ENCODE measurements at regions not wholly inside any gene's neighbourhood (a gene's known extent, or its start where the extent isn't known, plus 50 kb on each side); places are given as distances from the start of the nearest gene placed in this dataset.

DNA sequence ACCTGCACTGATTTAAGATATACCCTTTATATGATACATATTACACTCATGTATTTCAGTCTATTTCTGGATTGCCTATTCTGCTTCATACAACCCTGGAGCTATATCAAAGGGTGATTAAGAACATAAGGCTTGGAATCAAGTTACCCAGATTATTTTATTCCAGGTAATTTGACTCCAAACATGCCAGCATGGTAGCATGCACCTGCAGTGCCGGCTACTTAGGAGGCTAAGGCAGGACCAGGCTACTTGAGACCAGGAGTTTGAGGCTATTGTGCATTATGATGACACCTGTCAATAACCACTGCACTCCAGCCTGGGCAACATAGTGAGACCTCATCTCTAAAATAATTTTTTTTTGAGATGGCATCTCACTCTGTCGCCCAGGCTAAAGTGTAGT lies 50.4 kb upstream of the NEO1 start:
- intact Hi-C loops (cut with micrococcal nuclease): no loop called here
- no peaks in the 10 kb centered on the region for H3K36me3 Mint-ChIP-seq (ENCODE audit: low read depth)
- H3K4me3 Mint-ChIP-seq: no peak overlapping the region

GRCh38 chr15:73000293-73000692 lies 52.0 kb upstream of the NEO1 start:
- intact Hi-C loops (cut with micrococcal nuclease): no loop called here
- H3K27me3 Mint-ChIP-seq: peaks cover 29% of the 10 kb centered on the region

More for the DNA sequence above, 50.4 kb upstream of the NEO1 start:
- Mint-ChIP-seq H3K4me1 (no peaks in the 10 kb centered on the region), H3K27me3 (peaks cover 17% of the 10 kb centered on the region), H3K9me3 (no peaks in the 10 kb centered on the region), H3K27ac (no peak overlapping the region)
- DNase-seq: no peak

DNA sequence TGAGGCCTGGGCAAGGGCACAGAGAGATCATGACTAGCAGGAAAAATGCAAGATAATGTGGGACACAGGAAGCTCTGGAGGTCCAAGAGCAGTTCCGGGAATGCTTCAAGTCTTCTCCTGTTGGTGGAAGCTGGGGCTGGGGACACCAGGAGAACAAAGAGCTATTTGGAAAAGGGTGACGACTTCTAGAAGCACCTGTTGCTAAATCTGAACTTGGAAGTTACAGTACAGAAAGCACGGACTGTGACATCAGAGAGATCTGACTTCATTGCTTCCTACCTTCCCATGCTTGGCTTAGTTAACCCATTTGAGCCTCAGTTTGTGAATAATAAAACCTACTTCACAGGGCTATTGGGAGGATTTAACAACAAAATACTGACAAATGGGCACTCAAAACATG lies 52.7 kb upstream of the NEO1 start:
- no peak for DNase-seq
- Mint-ChIP-seq H3K27me3 (peaks cover 31% of the 10 kb centered on the region), H3K27ac (no peak overlapping the region), H3K4me1 (no peaks in the 10 kb centered on the region), H3K36me3 (ENCODE audit: low read depth) (no peaks in the 10 kb centered on the region), H3K4me3 (no peak overlapping the region), H3K9me3 (no peaks in the 10 kb centered on the region)
- intact Hi-C loops (cut with micrococcal nuclease): no loop called here

More at GRCh38 chr15:73000293-73000692, 52.0 kb upstream of the NEO1 start:
- no peak overlapping the region for H3K27ac Mint-ChIP-seq
- no peak for DNase-seq
- no peaks in the 10 kb centered on the region for H3K4me1 Mint-ChIP-seq
- H3K9me3 Mint-ChIP-seq: no peaks in the 10 kb centered on the region
- H3K36me3 Mint-ChIP-seq (ENCODE audit: low read depth): no peaks in the 10 kb centered on the region
- H3K4me3 Mint-ChIP-seq: no peak overlapping the region

GRCh38 chr15:72998681-72999466 lies 53.4 kb upstream of the NEO1 start:
- Mint-ChIP-seq H3K4me3 (no peak overlapping the region), H3K9me3 (no peaks in the 10 kb centered on the region), H3K27me3 (peaks cover 31% of the 10 kb centered on the region), H3K27ac (no peak overlapping the region), H3K36me3 (ENCODE audit: low read depth) (no peaks in the 10 kb centered on the region), H3K4me1 (no peaks in the 10 kb centered on the region)
- no peak for DNase-seq
- intact Hi-C loops (cut with micrococcal nuclease): no loop called here

- Mint-ChIP-seq H3K9me3 (no peaks in the 10 kb centered on the region), H3K4me3 (no peak overlapping the region), H3K27ac (no peak overlapping the region), H3K36me3 (ENCODE audit: low read depth) (no peaks in the 10 kb centered on the region), H3K4me1 (no peaks in the 10 kb centered on the region), H3K27me3 (peaks cover 31% of the 10 kb centered on the region)
- intact Hi-C loops (cut with micrococcal nuclease): no loop called here
- no peak for DNase-seq
These were observed 54.0 kb upstream of the NEO1 start for GRCh38 chr15:72998226-72998625.

- H3K9me3 Mint-ChIP-seq: no peaks in the 10 kb centered on the region
- no peaks in the 10 kb centered on the region for H3K36me3 Mint-ChIP-seq (ENCODE audit: low read depth)
- no peak for DNase-seq
- no peaks in the 10 kb centered on the region for H3K4me1 Mint-ChIP-seq
- H3K4me3 Mint-ChIP-seq: no peak overlapping the region
- intact Hi-C loops (cut with micrococcal nuclease): no loop called here
- H3K27me3 Mint-ChIP-seq: peaks cover 31% of the 10 kb centered on the region
- H3K27ac Mint-ChIP-seq: no peak overlapping the region
These were observed 56.4 kb upstream of the NEO1 start for GRCh38 chr15:72995849-72996248.

DNA sequence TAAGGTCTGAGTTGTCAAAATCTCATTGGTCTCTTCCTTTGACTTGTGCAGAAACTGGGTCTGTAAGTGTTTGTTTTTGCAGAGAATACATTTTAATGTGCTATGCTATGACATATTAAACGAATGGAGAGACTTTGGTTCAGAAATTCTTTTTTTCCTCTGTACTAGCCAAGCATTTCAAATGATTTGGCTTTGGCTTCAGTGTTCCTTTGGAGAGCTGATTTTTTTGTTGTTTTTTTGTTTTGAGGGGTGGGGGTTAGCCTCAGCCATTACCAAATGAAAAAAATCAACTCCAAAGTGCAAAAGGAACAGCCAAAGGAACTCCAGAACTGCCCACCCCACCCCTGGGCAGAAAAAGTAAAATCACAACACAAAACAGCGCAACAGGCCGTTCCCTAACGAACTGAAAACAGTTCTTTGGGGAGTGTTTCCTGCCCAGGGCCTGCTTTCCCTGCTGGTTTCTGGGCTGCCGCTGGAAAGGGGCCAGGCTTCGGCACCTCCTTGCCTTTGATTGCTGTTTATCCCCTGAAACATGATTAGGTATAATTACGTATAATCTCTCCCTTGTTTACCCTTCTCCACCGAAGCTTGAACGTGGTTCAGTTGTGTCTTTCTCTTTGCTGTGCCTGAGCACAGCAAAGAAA lies 57.6 kb upstream of the NEO1 start:
- H3K4me1 Mint-ChIP-seq: no peaks in the 10 kb centered on the region
- peaks cover 30% of the 10 kb centered on the region for H3K27me3 Mint-ChIP-seq
- no peak overlapping the region for H3K27ac Mint-ChIP-seq

GRCh38 chr15:72992841-72993252 lies 59.4 kb upstream of the NEO1 start:
- H3K27ac Mint-ChIP-seq: no peak overlapping the region
- intact Hi-C loops (cut with micrococcal nuclease): no loop called here

More for the DNA sequence above, 57.6 kb upstream of the NEO1 start:
- no peak overlapping the region for H3K4me3 Mint-ChIP-seq
- no peaks in the 10 kb centered on the region for H3K36me3 Mint-ChIP-seq (ENCODE audit: low read depth)
- DNase-seq: no peak
- no peaks in the 10 kb centered on the region for H3K9me3 Mint-ChIP-seq
- intact Hi-C loops (cut with micrococcal nuclease): no loop called here

GRCh38 chr15:72991026-72991425 lies 61.2 kb upstream of the NEO1 start:
- H3K36me3 Mint-ChIP-seq (ENCODE audit: low read depth): no peaks in the 10 kb centered on the region

More at GRCh38 chr15:72992841-72993252, 59.4 kb upstream of the NEO1 start:
- no peaks in the 10 kb centered on the region for H3K36me3 Mint-ChIP-seq (ENCODE audit: low read depth)
- no peak overlapping the region for H3K4me3 Mint-ChIP-seq
- H3K4me1 Mint-ChIP-seq: no peaks in the 10 kb centered on the region
- H3K9me3 Mint-ChIP-seq: no peaks in the 10 kb centered on the region
- peaks cover 23% of the 10 kb centered on the region for H3K27me3 Mint-ChIP-seq
- DNase-seq: no peak

GRCh38 chr15:72983801-72984545 lies 68.3 kb upstream of the NEO1 start:
- Mint-ChIP-seq H3K36me3 (ENCODE audit: low read depth) (no peaks in the 10 kb centered on the region), H3K27ac (no peak overlapping the region), H3K4me3 (no peak overlapping the region), H3K27me3 (peaks cover 38% of the 10 kb centered on the region), H3K4me1 (no peaks in the 10 kb centered on the region), H3K9me3 (no peaks in the 10 kb centered on the region)
- intact Hi-C loops (cut with micrococcal nuclease): no loop called here
- DNase-seq: no peak

More at GRCh38 chr15:72991026-72991425, 61.2 kb upstream of the NEO1 start:
- DNase-seq: no peak
- Mint-ChIP-seq H3K4me1 (no peaks in the 10 kb centered on the region), H3K27me3 (peaks cover 23% of the 10 kb centered on the region), H3K27ac (no peak overlapping the region), H3K9me3 (no peaks in the 10 kb centered on the region), H3K4me3 (no peak overlapping the region)
- intact Hi-C loops (cut with micrococcal nuclease): no loop called here

- Mint-ChIP-seq H3K9me3 (no peaks in the 10 kb centered on the region), H3K27me3 (peaks cover 36% of the 10 kb centered on the region), H3K27ac (no peak overlapping the region), H3K36me3 (ENCODE audit: low read depth) (no peaks in the 10 kb centered on the region), H3K4me3 (no peak overlapping the region), H3K4me1 (no peaks in the 10 kb centered on the region)
- intact Hi-C loops (cut with micrococcal nuclease): no loop called here
- DNase-seq: no peak
These were observed 69.5 kb upstream of the NEO1 start for GRCh38 chr15:72982714-72983113.

DNA sequence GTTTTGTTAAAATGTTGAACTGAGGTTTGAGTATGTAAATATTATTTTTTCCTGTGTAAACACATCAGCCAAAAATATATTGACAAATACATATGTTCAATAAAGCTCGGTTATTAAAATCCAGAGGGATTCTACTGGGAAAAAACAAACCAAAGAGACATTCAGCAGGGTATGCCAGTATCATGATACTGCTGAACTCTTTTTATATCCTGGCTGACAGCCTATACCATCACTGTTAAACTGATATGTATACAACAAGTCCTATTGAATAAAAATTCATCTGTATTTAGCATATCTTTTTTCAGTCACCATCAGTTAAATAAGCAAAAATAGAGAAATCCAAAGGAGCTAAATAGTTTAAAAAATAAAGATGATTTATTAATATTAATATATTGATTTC lies 71.6 kb upstream of the NEO1 start:
- Mint-ChIP-seq H3K4me3 (no peak overlapping the region), H3K36me3 (ENCODE audit: low read depth) (no peaks in the 10 kb centered on the region), H3K4me1 (no peaks in the 10 kb centered on the region), H3K27ac (no peak overlapping the region), H3K27me3 (peaks cover 24% of the 10 kb centered on the region), H3K9me3 (no peaks in the 10 kb centered on the region)
- intact Hi-C loops (cut with micrococcal nuclease): no loop called here
- no peak for DNase-seq

DNA sequence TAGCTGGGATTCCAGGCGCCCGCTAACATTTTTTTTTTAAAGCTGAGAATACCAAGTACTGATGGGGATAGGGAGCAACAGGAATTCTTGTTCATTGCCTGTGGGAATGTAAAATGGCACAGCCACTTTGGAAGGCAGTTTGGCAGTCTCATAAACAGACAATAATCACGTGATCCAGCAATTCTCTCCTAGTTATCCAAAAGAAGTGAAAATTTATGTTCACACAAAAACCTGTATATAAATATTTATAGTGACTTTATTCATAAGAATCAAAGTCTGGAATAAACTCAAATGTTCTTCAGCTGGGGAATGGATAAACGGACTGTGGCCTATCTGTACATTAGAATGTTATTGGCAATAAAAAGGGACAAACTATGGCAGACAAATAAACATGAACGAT lies 72.5 kb upstream of the NEO1 start:
- H3K4me1 Mint-ChIP-seq: no peaks in the 10 kb centered on the region
- DNase-seq: no peak
- peaks cover 21% of the 10 kb centered on the region for H3K27me3 Mint-ChIP-seq
- H3K36me3 Mint-ChIP-seq (ENCODE audit: low read depth): no peaks in the 10 kb centered on the region
- intact Hi-C loops (cut with micrococcal nuclease): no loop called here
- no peak overlapping the region for H3K4me3 Mint-ChIP-seq
- H3K27ac Mint-ChIP-seq: no peak overlapping the region
- no peaks in the 10 kb centered on the region for H3K9me3 Mint-ChIP-seq

DNA sequence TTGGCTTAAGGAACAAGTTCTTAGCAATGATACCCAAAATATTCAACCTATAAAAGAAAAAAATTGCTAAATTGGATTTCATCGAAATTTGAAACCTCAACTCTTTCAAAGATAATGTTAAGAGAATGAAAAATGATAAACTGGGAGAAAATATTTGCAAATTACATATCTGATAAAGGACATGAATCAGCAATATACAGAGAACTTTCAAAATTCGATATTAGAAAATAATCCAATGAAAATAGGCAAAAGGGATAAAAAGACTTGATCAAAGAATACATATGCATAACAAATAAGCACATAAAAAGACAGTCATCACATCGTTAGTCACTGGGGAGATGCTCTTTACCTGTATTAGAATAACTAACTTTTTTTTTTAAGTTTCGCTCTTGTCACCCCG lies 73.0 kb upstream of the NEO1 start:
- peaks cover 19% of the 10 kb centered on the region for H3K27me3 Mint-ChIP-seq
- no peak for DNase-seq
- no peaks in the 10 kb centered on the region for H3K36me3 Mint-ChIP-seq (ENCODE audit: low read depth)

More for the DNA sequence above, 73.0 kb upstream of the NEO1 start:
- intact Hi-C loops (cut with micrococcal nuclease): no loop called here
- Mint-ChIP-seq H3K27ac (no peak overlapping the region), H3K4me3 (no peak overlapping the region), H3K9me3 (no peaks in the 10 kb centered on the region), H3K4me1 (no peaks in the 10 kb centered on the region)
